HG03469 (cell line): ENCODE measurements at regions not wholly inside any gene's neighbourhood (a gene's known extent, or its start where the extent isn't known, plus 50 kb on each side); places are given as distances from the start of the nearest gene placed in this dataset.

Experiments
- ATAC-seq: cut with Tn5 transposase; IDR thresholded peaks from one replicate; pipeline ENCODE4 v1.9.1; 2021; ENCODE audit warnings: mild to moderate bottlenecking, moderate library complexity, moderate number of reproducible peaks; ENCODE audit not compliant: unreplicated experiment

DNA sequence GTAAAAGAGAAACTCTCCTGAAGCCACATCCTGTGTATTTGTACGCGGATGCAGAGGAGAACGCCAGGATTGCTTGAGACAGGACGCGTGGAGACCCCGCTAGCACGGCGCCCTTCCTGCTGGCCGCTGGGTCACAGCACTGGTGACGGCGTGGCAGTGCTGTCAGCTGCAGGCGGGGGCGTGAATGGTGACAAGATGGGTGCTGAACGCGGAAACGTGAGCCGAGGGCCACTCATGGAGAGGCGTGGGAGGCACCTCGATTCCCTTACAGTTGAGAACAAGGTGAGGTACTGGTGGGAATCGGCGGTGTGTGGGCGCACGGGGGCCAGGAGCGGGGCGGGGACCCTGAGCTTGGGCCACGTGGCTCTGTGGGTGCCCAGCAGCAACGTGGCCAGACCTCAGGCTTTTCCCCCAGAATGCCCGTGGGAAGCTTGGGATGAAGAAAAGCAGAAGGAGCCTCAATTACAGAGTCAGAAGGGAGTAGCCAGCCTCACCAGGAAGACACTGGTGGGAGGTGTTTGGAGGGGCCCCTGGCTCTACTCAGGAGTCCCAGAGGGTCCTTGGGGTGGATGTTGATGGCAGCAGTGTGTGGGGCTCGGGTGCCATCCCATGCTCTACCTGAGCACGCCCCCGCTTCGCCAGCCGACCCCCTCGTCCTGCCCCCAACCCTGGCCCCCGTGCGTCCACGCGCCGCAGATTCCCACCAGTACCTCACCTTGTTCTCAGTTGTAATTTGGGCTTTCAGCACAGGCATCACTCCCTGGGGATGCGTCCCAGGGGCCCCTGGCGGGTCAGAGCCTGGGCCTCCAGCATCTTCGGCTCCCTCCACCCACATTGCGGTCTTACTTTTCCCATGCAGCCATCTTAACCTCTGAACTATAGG is 208.4 kb upstream of the TCERG1L start:
- ATAC-seq: no peak

GRCh38 chr10:131531265-131532190 is 220.0 kb upstream of the TCERG1L start:
- no peak for ATAC-seq

DNA sequence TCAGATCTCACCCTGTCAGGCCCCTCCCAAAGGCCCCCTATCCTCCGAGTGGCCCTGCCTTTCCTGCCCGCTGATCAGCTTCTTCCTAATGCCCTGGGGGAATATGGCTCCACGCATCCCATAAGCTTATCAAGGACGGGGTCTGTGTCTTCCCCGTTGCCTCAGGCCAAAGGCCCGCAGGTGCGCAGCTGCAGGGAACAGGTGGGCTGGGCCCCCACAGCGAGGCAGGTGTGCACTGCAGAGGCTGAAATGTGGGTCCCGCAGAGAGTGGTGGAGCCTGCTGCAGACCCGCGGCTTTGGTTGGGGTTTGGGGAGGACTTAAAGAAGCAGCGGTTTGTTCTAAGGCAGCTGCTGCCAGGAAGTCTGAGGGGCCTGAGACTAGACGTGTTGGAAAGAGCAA is 220.8 kb upstream of the TCERG1L start:
- ATAC-seq: no peak

- no peak for ATAC-seq
These were observed 221.3 kb upstream of the TCERG1L start for GRCh38 chr10:131532745-131533341.

- no peak for ATAC-seq
These were observed 222.5 kb upstream of the TCERG1L start for GRCh38 chr10:131533846-131534526.

GRCh38 chr10:131534836-131535235 is 223.3 kb upstream of the TCERG1L start:
- no peak for ATAC-seq

- ATAC-seq: no peak
These were observed 225.2 kb upstream of the TCERG1L start for GRCh38 chr10:131536676-131537075.

- no peak for ATAC-seq
These were observed 225.8 kb upstream of the TCERG1L start for GRCh38 chr10:131537281-131537680.

GRCh38 chr10:131544495-131544894 is 233.0 kb upstream of the TCERG1L start:
- ATAC-seq: no peak

DNA sequence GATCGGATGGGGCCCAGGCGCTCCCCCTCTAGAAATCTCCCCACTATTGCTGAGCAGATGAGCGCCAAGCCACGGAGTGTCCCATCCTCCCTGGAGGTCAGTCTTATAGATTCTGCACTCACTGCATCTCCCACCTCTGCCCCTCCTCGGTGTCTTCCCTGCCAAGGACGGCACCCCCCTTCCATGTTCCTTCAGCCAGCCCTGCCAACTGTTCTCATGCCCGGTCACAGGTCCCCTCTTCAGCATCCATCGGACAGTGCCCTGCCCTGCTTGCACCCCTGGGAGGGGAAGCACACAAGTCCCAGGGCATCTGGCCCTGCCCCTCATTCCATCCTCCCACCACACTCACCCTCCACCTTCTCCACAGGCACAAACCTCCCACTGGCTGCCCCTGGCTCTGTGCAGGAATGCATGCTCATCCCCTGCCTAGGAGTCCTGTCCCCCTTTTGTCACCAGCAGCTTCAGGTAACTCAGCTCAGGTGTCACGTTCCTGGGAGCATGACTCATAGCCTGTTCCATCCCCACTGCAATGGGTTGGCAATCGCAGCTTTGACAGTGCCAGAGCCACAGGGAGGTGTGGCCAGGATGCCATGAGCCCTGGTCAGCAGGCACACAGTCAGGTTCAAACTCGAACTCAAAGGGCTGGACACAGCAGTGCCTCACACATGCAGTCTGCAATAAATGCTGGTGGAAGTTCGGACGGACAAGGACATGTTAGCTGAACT is 234.7 kb upstream of the TCERG1L start:
- ATAC-seq: no peak

GRCh38 chr10:131547129-131547799 is 235.7 kb upstream of the TCERG1L start:
- ATAC-seq: no peak

DNA sequence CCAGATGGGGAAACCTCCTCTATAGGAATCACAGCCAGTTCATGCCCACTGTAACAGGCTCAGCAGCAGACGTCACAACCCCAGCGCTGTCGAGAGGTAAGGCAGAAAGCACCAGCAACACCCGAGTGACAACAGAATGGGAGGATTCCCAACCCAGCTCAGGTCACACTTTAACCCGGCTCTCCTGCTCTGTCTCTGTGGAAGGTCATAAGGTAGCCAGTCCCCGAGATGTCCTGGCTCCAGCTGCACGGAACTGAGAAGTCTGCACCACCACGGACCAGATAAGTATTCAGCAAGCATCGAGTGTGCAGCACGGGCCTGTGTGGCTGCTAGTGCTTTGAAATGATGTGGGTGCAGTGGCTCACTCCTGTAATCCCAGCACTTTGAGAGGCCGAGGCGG is 236.7 kb upstream of the TCERG1L start:
- ATAC-seq: no peak

GRCh38 chr10:131549116-131549515 is 237.6 kb upstream of the TCERG1L start:
- no peak for ATAC-seq

DNA sequence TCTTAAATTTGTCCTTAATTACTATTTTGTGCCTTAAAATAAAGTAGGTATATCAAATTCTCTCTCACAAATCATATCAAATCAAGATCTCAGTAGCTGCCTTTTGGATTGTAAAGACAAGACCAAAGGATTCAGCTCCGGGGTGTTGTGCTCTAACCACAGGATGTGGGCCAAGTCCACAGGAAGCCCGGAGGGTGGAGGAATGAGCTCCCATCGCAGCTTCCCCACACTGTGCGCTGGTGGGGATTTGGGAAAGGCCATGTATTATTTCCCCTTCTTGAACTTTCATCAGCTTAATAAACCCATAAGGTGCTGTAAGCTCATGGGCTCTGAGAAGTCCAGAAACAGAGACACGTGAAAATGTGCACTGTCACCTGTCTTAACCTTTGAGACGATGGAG is 241.6 kb upstream of the TCERG1L start:
- no peak for ATAC-seq

DNA sequence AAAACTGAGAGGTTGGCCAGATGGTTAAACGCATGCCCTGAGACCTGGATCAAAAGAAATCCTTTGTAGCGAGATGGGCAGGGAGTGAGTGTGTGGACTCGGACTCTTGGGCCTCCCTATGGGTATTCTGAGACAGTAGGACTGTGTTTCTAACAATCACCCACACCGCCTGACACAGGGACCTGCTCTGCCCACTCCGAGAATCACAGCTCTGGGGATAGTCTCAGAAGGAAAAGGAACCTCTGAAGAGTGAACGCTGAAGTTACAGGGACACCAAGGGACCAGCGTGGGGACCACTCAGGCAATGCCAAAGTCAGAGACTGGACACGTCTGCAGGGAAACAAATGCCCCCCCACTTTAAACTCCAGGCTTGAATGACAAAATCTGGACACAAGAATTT is 242.1 kb upstream of the TCERG1L start:
- ATAC-seq: no peak

GRCh38 chr10:131554821-131555220 is 243.3 kb upstream of the TCERG1L start:
- ATAC-seq: no peak

GRCh38 chr10:131555406-131555805 is 243.9 kb upstream of the TCERG1L start:
- no peak for ATAC-seq

GRCh38 chr10:131556061-131556896 is 244.8 kb upstream of the TCERG1L start:
- no peak for ATAC-seq
